Esophagus muscularis mucosa (tissue), 4 donors: ENCODE measurements at regions not wholly inside any gene's neighbourhood (a gene's known extent, or its start where the extent isn't known, plus 50 kb on each side); places are given as distances from the start of the nearest gene placed in this dataset.

Source experiments
- DNase-seq: peaks from one replicate; pipeline ENCODE4 v3.0.0-alpha.2; 2017; ENCODE audit errors: extremely low spot score
- H3K27ac ChIP-seq, 4 donors: fragments of 200-600 bp; sonication (generic); replicated peaks in 1 of 4; 1 replicate in 3 of 4; 2 replicates in 1 of 4; pipeline ENCODE4 v1.5.1; 2016 to 2019; ENCODE audit warnings: mild to moderate bottlenecking in 1 of 4
- H3K27me3 ChIP-seq, 4 donors: fragments of 200-600 bp; sonication (generic); one replicate each; pipeline versions ENCODE4 v1.5.1 to v1.6.0; 2016 to 2019
- H3K36me3 ChIP-seq, 4 donors: fragments of 200-600 bp; sonication (generic); one replicate each; pipeline ENCODE4 v1.5.1; 2016 to 2019
- H3K4me1 ChIP-seq, 4 donors: fragments of 200-600 bp; sonication (generic); one replicate each; pipeline ENCODE4 v1.5.1; 2016 to 2019
- H3K4me3 ChIP-seq, 4 donors: fragments of 200-600 bp; sonication (generic); 1 replicate in 2 of 4; 2 replicates in 2 of 4; pipeline ENCODE4 v1.5.1; 2016 to 2019; ENCODE audit warnings: mild to moderate bottlenecking in 4 of 4, moderate library complexity in 1 of 4
- H3K9me3 ChIP-seq, 4 donors: fragments of 200-600 bp; sonication (generic); 1 replicate in 3 of 4; 2 replicates in 1 of 4; pipeline ENCODE4 v1.5.1; 2016 to 2019
- CTCF ChIP-seq, 3 experiments: fragments of 200-600 bp in 2 of 3; fragments of 450-650 bp in 1 of 3; sonication (generic) in 2 of 3; IDR thresholded peaks; one replicate each; pipeline ENCODE4 v1.5.1; 2017 to 2019; ENCODE audit warnings: antibody characterized with exemption in 3 of 3, mild to moderate bottlenecking in 2 of 3, moderate library complexity in 1 of 3
- EP300 ChIP-seq: sonication (generic); formaldehyde crosslinking; IDR thresholded peaks from one replicate; pipeline ENCODE4 v1.6.1; 2017; ENCODE audit warnings: antibody characterized with exemption
- POLR2A ChIP-seq: fragments of 450-650 bp; IDR thresholded peaks from one replicate; pipeline ENCODE4 v1.6.1; 2017; ENCODE audit warnings: antibody characterized with exemption, moderate library complexity, mild to moderate bottlenecking, low read depth
- POLR2AphosphoS5 ChIP-seq, 2 donors: sonication (generic); formaldehyde crosslinking; IDR thresholded peaks; one replicate each; pipeline ENCODE4 v1.6.1; 2017; ENCODE audit warnings: antibody characterized with exemption in 2 of 2
- WGBS: methylation state at CpG from one replicate; pipeline ENCODE4 v1.1.5; 2018; 5-methylcytosine and 5-hydroxymethylcytosine counted together
- intact Hi-C: fragments of 100-400 bp; cut with DNase I; formaldehyde crosslinking; loops from one replicate; pipeline ENCODE4 v1.15.1; 2023

- Histone ChIP-seq H3K4me3 (no peak overlapping the region), H3K27me3 (no peaks in the 10 kb centered on the region), H3K4me1 (no peaks in the 10 kb centered on the region), H3K9me3 (no peaks in the 10 kb centered on the region), H3K36me3 (no peaks in the 10 kb centered on the region), H3K27ac (no peak overlapping the region)
- intact Hi-C loops: no loop called here
- WGBS: 86% methylated on average over 1 of the region's 1 CpG
- DNase-seq: no peak
- no peak for TF ChIP-seq POLR2A
- no peak for TF ChIP-seq POLR2AphosphoS5 (IDR thresholded peaks at IDR 0.05)
- TF ChIP-seq EP300: no peak
- no peak for TF ChIP-seq CTCF (IDR thresholded peaks at IDR 0.05)
These were observed 199.9 kb downstream of the LYPLAL1 start for GRCh38 chr1:219373616-219373935.

- Histone ChIP-seq H3K27ac (no peak overlapping the region), H3K36me3 (no peaks in the 10 kb centered on the region), H3K4me3 (no peak overlapping the region), H3K9me3 (no peaks in the 10 kb centered on the region), H3K4me1 (no peaks in the 10 kb centered on the region), H3K27me3 (no peaks in the 10 kb centered on the region)
- intact Hi-C loops: no loop called here
- TF ChIP-seq POLR2A: no peak
- no peak for TF ChIP-seq CTCF (IDR thresholded peaks at IDR 0.05)
- no peak for TF ChIP-seq EP300
- TF ChIP-seq POLR2AphosphoS5 (IDR thresholded peaks at IDR 0.05): no peak
- no peak for DNase-seq
- WGBS: 93% methylated on average over 6 of the region's 6 CpGs
These were observed 199.4 kb downstream of the LYPLAL1 start for GRCh38 chr1:219372916-219373615.

GRCh38 chr1:219371471-219371870 is 197.8 kb downstream of the LYPLAL1 start:
- DNase-seq: no peak
- no peaks in the 10 kb centered on the region for H3K9me3 ChIP-seq
- no peaks in the 10 kb centered on the region for H3K4me1 ChIP-seq
- no peak overlapping the region for H3K4me3 ChIP-seq
- no peak overlapping the region for H3K27ac ChIP-seq
- WGBS: 77% methylated on average over 2 of the region's 2 CpGs
- TF ChIP-seq CTCF (IDR thresholded peaks at IDR 0.05): no peak
- no peak for TF ChIP-seq POLR2AphosphoS5 (IDR thresholded peaks at IDR 0.05)
- no peak for TF ChIP-seq POLR2A
- no peak for TF ChIP-seq EP300
- no peaks in the 10 kb centered on the region for H3K36me3 ChIP-seq
- intact Hi-C loops: no loop called here
- no peaks in the 10 kb centered on the region for H3K27me3 ChIP-seq

GRCh38 chr1:219367496-219367895 is 193.8 kb downstream of the LYPLAL1 start:
- Histone ChIP-seq H3K27me3 (no peaks in the 10 kb centered on the region), H3K4me1 (no peaks in the 10 kb centered on the region), H3K27ac (no peak overlapping the region), H3K4me3 (no peak overlapping the region), H3K36me3 (no peaks in the 10 kb centered on the region), H3K9me3 (no peaks in the 10 kb centered on the region)
- intact Hi-C loops: no loop called here
- WGBS: 95% methylated on average over 3 of the region's 3 CpGs
- TF ChIP-seq POLR2A (no peak), EP300 (no peak), CTCF (IDR thresholded peaks at IDR 0.05) (no peak), POLR2AphosphoS5 (IDR thresholded peaks at IDR 0.05) (no peak)
- DNase-seq: no peak

- H3K4me3 ChIP-seq: no peak overlapping the region
- H3K27me3 ChIP-seq: no peaks in the 10 kb centered on the region
- TF ChIP-seq POLR2AphosphoS5 (IDR thresholded peaks at IDR 0.05): no peak
- no peak for TF ChIP-seq CTCF (IDR thresholded peaks at IDR 0.05)
- no peak for TF ChIP-seq EP300
- TF ChIP-seq POLR2A: no peak
- H3K27ac ChIP-seq: no peak overlapping the region
- no peak for DNase-seq
- 100% methylated on average over 1 of the region's 1 CpG for WGBS
- H3K36me3 ChIP-seq: no peaks in the 10 kb centered on the region
- no peaks in the 10 kb centered on the region for H3K4me1 ChIP-seq
- no peaks in the 10 kb centered on the region for H3K9me3 ChIP-seq
- intact Hi-C loops: no loop called here
These were observed 191.8 kb downstream of the LYPLAL1 start for GRCh38 chr1:219365451-219365850.
